NCI-H82 treated with DMSO at 0.1 percent for 48 hours (cell line): ENCODE measurements at regions not wholly inside any gene's neighbourhood (a gene's known extent, or its start where the extent isn't known, plus 50 kb on each side); places are given as distances from the start of the nearest gene placed in this dataset.
A peak's percentile ranks its signal among the peaks of the same experiment; 100 is the strongest.

ENCODE experiments used
- DNase-seq: peaks from one replicate; lab custom pipeline; 2025; ENCODE audit not compliant: unreplicated experiment; lab: John Stamatoyannopoulos, UW

DNA sequence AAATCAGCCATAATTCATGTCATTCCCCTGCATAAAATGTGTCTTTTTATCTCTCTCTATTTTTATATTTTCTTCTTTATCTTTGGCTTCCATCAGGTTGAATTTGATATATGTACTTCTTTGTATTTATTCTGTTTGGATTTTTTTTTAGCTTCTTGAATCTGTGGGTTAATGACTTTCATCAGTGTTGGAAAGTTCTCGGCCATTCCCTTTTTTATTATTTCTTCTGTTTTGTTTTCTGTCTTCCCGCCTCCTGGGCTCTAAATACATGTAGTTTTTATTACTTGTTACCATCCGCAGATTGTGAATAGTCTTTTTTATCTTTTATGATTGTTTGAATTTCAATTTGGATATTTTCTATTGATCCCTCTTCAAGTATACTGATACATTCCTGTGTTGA, 637.5 kb downstream of the NPHP4 start:
- DNase-seq = no peak

DNA sequence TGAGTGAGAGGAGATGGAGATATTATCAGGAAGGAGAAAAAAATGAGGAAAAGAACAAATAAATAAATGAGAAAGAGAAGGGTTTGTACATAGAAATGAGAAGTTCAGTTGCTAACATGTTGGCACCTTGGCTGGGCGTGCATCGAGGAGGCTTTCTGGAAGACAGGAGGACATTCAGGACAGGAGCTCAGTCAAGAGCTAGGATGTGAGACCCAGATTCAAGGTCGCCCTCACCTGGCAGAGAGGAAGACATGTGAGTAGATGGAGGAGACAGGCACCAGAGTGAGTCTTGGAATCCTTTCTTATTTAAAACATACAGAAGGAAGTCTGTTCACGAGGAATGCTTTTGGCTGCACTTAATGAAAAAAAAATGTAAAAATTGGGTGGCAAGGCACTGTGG, 640.9 kb downstream of the NPHP4 start:
- DNase-seq = no peak

DNA sequence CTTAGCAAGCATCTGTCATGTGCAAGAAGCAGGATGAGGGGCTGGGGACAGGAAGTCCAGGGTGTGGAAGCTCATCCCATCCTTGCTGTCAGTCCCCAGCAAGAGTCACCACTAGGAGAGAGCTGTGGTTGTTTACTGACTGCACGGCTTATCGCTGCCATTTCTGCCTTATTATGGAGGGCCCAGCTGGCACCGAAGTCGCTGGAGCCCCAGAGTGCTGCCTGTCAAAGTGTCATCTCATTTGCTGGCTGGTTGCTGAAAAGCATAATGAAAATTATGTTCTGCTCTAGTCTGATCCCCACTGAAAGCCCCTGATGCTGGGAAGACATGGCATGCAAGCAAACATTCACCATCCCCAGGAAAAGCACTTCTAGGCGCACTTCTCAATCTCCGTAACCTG, 642.7 kb downstream of the NPHP4 start:
- no peak for DNase-seq

DNA sequence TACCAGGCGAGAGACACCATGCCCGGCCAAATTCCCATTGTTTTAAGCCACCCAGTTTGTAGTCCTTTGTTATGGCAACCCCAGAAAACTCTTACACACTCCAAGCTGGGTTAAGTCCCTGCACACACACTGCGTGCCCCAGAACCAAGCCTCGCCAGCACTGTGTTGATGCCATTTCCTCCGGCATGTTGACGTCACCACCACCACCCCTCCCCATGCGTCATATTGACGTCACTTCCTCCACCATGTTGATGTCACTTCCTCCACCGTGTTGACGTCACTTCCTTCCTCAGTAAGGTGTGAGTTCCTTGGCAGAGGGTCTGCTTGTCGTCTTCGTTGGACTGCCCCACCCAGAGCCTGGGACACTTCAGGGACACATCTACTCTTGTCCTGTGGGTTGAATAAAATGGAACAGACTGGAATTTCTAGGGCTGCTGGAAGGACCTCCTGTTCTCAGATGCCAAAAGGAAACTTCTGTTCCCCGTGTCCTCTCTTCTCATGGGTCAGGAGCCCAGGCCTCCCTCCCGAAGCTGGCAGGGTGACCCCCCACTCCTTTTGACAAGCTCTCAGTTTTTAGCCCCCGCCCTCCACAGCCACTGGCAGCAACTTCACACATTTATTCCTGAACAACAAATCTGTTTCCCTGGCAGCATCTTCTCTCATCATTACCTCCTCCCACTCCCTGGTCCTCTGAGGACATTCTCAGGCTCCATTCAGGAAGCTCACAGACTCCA, 643.3 kb downstream of the NPHP4 start:
- DNase-seq = no peak

DNA sequence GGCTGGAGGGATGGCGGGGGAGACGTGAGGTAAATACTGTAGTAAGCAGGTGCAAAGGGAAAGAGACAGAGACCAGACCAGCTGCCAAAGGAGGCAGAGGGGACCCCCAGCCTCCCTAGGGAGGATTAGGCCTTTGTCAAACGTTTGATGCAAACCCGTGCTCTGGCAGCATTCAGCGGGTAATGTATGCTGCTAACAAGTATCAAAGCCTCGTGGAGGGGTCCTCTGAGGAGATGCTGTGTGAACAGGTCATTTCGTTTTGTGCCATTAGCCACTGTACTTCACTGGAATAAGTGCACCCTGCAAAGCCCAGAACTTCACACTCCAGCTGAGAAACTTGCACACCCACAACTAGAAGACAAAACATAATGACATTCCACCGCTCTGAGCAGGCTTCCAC, 644.5 kb downstream of the NPHP4 start:
- no peak for DNase-seq

DNA sequence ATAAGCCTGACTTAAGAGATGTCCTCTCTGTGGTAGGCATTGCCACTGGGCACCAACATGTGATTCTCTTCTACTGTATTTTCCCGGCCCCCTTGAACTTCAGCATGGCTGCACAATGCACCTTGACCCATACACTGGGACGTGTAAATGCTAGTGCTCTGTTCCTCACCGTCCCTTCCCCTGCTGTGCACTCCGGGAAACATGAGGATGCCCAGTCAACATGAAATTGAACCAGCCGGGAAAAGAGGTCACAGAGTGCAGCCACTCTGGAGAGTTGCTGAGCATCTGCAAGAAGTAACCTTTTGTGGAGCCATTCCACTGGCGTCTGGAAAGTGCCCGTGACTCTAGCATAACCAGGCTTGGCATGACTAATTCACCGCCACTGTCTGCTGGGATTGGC, 646.7 kb downstream of the NPHP4 start:
- no peak for DNase-seq

DNA sequence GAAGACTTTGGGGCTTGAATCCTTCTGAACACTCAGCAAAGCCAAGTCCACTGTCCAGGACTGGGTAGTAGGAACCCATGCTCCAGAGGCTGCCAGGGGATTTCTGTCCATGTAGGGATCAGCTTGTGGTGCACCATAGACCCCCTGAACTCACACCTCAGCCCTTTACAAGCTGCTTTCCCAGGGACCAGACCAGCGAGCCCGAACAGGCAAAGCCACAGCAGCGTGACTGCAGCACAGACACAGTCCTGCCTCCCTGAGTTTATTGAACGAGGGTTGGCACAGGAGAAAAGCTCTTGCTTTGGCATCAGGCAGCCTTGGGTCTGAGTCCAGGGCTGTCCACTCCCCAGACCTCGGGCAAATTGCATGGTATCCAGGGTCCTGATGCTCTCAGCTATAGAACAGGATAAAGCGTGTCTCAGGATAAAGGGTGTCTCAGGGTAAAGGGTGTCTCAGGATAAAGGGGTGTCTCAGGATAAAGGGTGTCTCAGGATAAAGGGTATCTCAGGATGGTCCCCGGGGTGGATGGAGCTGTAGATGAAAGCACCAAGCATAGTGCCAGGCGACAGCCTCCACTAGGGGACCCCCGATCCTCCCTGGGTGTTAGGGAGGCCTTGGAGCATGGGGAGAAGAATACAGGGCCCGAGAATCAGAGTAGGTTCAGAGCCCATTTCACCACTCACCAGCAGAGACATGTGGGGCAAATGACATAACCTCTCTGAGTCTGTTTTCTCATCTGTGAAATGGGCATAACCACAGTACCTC, 648.8 kb downstream of the NPHP4 start:
- DNase-seq = no peak

DNA sequence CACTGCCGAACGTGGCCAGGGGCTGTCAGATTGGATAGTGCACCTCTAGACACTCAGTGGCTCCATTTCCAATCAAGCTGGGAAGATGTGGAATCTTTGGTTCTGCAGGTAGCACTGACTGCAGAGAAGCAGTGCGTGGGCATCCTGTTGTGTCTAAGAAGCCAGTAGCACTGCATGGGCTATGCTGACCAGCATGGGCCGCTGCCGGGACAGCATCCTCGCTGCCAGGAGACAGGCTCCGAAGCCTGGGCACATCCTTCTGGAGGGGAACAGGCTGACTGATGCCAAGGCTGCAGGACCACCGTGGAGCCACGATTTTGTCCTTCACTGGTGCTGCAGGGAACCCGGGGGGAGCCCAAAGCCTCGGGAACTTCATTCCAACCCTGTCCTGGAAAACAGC, 649.4 kb downstream of the NPHP4 start:
- no peak for DNase-seq

DNA sequence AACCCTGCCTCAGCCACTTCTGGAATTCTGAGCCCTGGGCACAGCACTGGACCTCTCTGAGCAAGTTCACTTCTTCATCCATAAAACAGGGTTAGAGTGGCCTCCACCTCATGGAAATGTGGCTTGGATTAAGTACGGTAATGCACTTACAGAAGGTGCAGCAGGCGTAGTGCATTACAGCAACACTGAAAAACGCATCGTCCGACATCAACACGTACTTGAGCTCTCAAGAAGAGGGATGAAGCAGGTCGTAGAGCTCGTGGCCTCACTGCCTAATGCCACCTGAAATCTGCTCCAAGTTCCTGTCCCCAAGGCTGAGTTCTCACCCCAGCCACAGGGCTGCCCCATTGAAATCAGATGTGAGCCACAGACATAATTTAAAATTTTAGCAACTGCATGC, 650.1 kb downstream of the NPHP4 start:
- DNase-seq = no peak

DNA sequence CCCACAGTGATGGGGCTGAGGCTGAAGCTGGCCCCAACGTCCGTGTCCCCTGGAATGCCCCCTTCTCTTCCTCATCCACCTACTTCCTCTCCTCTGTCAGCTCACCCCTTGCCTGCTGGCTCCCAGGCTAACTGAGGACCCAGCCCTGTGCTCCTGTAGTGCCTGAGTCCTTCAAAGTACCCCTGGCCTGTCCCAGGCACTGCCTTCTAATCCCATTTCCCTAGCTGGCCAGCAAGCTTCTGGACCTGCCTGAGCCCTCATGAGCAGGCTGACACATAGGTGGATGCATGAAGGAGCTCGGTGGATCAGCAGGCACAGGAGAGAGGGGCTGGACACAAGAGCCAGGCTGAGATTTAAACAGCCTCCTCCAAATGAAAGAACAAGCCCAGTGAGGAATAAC, 650.8 kb downstream of the NPHP4 start:
- DNase-seq = no peak

DNA sequence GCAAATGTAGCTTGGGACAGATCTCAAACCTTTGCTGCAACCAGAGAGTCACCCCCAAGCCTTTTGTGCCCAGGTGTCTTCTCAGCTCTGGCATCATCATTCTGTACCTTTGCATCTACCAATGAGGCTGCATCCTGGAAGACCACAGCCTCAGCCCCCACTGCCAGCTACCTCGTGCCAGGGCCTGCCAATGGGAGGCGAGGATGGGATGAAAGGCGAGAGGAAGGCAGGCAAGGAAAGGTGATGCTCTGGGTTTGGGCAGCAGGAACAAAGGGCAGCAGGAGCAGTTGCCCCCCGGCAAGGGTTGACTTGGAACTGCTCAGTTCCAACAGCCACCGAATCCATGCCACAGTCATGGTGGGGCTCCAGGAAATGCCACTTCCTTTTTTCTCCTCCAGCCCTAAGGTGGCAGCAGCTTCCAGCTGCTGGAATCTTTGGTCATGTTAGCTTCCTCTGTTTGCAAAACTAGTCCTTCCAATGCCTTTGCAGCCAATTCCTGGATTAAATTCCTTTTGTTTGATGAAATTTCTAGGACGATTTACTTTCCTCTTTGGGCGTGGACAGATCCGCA, 651.6 kb downstream of the NPHP4 start:
- DNase-seq = no peak

DNA sequence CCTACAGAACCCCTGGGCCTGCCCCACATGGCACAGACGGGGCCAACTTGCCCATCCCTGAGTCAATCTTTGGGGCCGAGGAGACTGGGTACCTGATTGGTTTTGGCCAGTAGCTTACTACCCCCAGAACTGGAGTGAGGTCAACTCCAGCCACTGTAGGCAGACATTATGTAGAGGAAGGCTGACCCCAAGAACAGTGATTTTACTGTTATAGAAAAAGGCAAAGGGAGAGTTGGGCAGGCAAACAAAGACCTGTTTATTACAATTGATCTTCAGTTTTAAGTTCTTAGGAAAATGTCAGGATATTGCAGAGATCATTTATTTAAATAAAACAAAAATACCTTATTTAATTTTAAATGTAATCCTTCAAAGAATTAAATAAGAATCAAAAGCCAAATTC, 653.8 kb downstream of the NPHP4 start:
- no peak for DNase-seq

DNA sequence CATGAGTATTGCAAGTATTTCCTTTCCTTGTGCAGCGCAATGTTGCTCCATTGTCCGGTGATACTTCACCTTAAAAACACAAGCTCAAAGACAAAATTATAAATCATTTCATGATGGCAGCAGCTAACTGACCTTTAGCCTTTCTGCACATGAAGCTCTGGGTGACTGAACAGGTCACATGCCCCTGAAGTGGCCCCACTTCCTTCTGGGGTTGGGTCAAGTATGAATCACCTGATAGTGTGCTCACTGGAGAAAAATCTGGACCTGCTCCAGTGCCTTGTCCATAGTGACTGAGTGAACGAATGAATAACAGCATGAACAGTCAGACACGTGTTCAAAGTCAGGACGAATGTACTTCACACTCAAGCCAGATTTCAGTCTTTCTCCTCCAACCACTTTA, 658.9 kb downstream of the NPHP4 start:
- DNase-seq = no peak

DNA sequence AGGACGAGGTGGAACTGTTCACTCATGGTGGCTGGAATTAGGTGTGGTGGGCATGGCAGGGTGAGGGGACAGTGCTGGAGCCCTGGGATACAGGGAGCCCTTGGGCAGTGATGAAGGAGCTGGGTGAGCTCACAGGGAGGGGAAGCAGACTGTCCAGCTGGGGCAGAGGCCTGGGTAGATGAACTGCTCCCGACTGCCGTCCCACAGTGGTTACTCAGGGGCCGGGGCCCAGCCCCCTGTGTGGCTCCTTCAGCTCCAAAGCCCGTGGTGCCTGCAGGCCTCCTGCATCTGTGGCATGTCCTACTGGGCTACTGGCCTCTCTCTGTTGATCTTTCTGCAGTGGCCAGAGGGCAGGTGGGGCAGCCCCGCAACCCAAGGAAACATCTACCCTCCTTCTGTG, 661.1 kb downstream of the NPHP4 start:
- no peak for DNase-seq

DNA sequence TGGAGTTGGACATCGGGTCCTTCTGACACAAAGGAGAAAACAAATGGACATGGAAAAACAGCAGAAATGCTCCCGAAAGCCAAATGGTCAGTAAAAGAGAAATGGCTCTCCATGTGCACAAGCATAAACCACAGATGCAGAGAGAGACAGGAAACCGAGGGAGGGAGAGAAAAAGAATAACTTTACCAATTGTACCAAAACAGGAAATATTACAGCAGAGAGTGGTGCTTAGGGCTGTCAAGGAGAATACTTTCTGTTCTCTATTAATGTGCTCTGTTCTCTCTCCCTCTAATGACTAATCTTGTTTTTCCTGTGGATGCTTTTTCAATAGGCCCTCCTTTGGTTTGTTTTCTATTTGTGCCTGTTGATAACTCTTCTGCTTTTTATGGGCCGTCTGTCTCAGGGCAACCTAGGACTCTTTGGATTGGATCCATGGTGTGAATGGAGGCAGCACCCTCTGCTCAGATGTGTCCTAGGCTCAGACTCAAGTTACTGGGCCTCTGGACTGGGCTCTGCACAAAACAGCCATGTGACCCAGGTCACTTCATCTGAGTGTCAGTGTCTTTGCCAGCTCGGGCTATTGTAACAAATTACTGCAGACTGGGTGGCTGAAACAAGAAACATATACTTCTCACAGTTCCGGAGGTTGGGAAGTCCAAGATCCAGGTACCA, 663.0 kb downstream of the NPHP4 start:
- no peak for DNase-seq

DNA sequence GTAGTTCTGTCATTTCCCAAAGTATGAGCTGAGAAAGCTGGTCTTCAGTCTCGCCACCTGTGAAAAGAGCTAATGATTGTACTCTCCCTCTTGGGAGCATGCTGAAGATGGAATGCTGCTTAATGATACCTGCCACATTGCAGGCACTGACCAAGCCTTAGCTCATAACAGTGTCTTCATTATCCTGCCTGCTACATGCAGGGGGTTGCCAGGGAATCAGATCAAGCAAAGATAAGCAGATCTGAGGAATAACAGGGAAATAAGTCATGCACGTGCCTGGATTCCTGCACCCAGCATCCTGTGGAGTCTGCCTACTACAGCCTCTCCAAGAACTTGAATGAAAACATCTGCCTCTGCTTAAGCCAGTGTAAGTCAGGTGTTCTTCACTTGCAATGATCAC, 667.3 kb downstream of the NPHP4 start:
- no peak for DNase-seq

DNA sequence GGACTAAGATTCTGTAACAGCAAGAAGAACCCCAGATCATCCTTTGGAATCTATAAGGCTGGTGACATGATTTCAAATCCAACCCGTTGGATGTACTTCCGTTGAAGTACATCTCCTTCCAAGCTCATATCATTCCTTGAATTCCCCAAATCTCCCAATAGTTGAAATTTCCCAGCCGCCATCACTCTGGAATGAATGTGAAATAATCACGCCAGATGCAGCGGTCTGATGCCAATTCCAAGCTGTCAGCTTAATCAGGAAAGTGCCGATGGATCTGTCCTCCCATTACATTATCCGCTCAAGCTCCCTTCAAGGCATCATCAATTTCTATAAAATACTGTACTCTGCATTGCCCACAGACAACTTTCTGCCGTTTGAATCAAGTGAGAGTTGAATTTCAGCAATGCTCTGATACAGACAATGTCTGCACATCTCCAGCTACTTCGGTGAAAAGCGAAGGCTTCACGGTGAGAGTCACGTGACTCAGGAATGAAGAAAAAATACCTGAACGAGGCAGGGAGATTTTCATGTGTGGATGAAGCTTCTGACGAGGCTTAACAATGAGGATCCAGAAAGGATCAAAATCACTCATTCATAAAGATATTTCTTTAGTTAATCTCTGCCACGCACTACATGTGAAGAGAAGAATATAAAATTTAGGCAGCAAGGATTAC, 663.9 kb downstream of the AJAP1 start:
- no peak for DNase-seq

DNA sequence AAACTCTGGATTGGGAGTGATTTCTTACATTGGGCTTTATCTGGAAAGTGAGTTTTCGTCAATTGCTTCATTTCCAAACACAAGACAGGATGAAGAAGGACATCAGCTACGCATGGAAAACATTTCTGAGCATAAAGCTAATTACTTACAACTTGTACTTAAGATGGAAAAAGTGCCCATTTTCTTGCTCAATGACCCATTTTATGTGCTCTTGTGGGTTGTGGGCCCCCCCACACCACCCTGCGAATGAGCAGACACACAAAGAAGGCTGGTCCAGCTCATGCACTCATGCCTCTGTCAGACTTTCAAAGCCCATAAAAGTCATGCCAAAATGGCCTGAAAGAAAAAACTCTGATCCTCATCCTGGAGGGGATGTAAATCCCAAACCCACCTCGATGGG, 663.0 kb downstream of the AJAP1 start:
- DNase-seq = no peak

DNA sequence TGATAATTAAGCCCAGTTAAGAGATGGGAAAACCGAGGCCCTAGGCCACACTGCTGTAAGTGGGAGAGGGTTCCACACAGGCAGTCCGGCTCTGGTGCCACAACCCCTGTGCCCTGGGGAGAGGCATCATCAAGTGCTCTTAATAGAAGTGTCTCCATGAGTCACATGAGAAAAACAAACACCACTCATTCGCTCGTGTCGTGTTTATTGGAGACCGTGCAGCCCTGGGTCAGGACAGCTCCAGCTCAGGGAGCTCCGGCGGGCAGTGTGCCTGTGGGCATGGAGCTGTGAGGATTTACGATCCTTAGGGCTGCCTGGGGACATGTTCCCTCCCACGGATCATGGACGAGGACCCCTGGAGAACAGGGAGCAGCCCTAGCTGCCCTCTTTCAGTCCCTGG, 658.5 kb downstream of the AJAP1 start:
- no peak for DNase-seq

DNA sequence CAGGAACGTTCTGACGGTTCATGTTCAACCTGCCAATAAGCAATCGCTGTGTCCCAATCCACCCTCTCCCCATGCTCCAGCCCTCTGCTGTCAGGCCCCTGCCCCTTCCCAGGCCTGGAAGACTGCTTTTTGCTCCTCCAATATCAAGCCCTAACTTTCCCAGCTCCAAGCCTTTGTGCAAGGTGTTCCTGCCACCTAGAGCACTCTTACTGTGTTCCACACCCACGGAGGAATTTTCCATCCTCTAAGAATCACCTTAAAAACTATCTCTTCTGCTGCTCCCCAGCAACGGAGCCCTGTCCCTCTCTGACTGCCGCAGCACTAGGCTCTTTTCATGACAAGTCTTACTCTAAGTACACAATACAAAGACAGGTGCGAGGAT, 657.9 kb downstream of the AJAP1 start:
- no peak for DNase-seq

DNA sequence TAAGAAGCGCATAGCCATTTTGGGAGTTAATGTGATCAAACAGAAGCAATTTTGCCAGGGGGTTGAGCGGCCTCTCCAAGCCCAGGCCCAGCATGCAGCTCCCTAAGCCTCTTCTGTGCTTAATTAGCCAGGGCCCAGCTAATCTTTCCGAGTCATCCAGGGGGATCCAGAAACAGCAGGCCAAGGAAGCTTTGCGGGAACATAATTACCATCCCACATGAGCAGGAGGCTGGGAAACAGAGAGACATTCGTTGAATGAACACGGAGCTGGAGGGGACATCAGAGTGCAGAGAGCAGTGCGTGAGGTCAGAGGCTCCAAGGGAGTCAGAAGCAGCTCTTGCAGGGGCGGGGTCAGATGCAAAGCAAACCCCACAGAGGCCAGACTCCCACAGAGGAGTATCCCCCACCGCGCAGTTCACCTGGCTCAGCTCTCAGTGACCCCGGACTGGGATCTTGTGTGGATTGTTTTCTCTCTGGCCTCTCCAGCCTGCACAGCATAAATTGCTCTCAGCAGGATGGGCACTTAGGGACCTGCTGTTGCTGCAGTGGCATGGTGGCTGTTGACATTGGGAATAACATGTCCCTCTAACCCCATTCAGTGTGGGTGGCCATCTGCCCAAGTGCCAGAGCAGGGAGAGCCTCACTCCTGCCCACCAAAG, 657.4 kb downstream of the AJAP1 start:
- DNase-seq = peak; percentile 78
